ENCODE measurements at regions not wholly inside any gene's neighbourhood (a gene's known extent, or its start where the extent isn't known, plus 50 kb on each side); places are given as distances from the start of the nearest gene placed in this dataset.

GRCh38 chr6:78093906-78094305 lies 441.1 kb downstream of the MEI4 start:
- Histone ChIP-seq H4K20me1 (ENCODE audit: control insufficient read depth, insufficient read depth, low read depth, low read length) (no peaks in the 10 kb centered on the region), H3K4me3 (ENCODE audit: low read length) (no peak overlapping the region), H3K79me2 (ENCODE audit: control insufficient read depth, low read length) (no peaks in the 10 kb centered on the region), H3K27ac (ENCODE audit: low read depth, low read length) (no peak overlapping the region), H3K27me3 (ENCODE audit: control insufficient read depth, low read length) (no peaks in the 10 kb centered on the region), H3K4me1 (ENCODE audit: control insufficient read depth, low read length) (no peaks in the 10 kb centered on the region), H3K9me2 (replicated peaks; ENCODE audit: control insufficient read depth, low read length) (no peaks in the 10 kb centered on the region), H3K36me3 (ENCODE audit: control insufficient read depth, low read length) (no peaks in the 10 kb centered on the region), H3F3A (ENCODE audit: control insufficient read depth, insufficient read depth) (no peaks in the 10 kb centered on the region), H3K9me3 (ENCODE audit: control insufficient read depth, insufficient read depth, low read length) (no peaks in the 10 kb centered on the region), H3K4me2 (ENCODE audit: low read length) (no peak overlapping the region)
- TF ChIP-seq CTCF (IDR thresholded peaks at IDR 0.05; ENCODE audit: low read depth, low read length, poor library complexity, severe bottlenecking): no peak
- TF ChIP-seq EZH2phosphoT487 (IDR thresholded peaks at IDR 0.05; ENCODE audit: borderline replicate concordance, low read length): no peak

- Histone ChIP-seq H3K9me3 (ENCODE audit: control insufficient read depth, insufficient read depth, low read length) (no peaks in the 10 kb centered on the region), H3K27me3 (ENCODE audit: control insufficient read depth, low read length) (no peaks in the 10 kb centered on the region), H3K36me3 (ENCODE audit: control insufficient read depth, low read length) (no peaks in the 10 kb centered on the region), H4K20me1 (ENCODE audit: control insufficient read depth, insufficient read depth, low read depth, low read length) (no peaks in the 10 kb centered on the region), H3K9me2 (replicated peaks; ENCODE audit: control insufficient read depth, low read length) (no peaks in the 10 kb centered on the region), H3K4me1 (ENCODE audit: control insufficient read depth, low read length) (no peaks in the 10 kb centered on the region), H3K27ac (ENCODE audit: low read depth, low read length) (no peak overlapping the region), H3F3A (ENCODE audit: control insufficient read depth, insufficient read depth) (no peaks in the 10 kb centered on the region), H3K4me2 (ENCODE audit: low read length) (no peak overlapping the region), H3K4me3 (ENCODE audit: low read length) (no peak overlapping the region), H3K79me2 (ENCODE audit: control insufficient read depth, low read length) (no peaks in the 10 kb centered on the region)
- no peak for TF ChIP-seq CTCF (IDR thresholded peaks at IDR 0.05; ENCODE audit: low read depth, low read length, poor library complexity, severe bottlenecking)
- TF ChIP-seq EZH2phosphoT487 (IDR thresholded peaks at IDR 0.05; ENCODE audit: borderline replicate concordance, low read length): no peak
Observed at GRCh38 chr6:78101387-78101786, 448.5 kb downstream of the MEI4 start.

GRCh38 chr6:78110641-78111040 lies 457.8 kb downstream of the MEI4 start:
- no peaks in the 10 kb centered on the region for H3K27me3 ChIP-seq (ENCODE audit: control insufficient read depth, low read length)
- no peak overlapping the region for H3K4me3 ChIP-seq (ENCODE audit: low read length)
- no peaks in the 10 kb centered on the region for H3K9me3 ChIP-seq (ENCODE audit: control insufficient read depth, insufficient read depth, low read length)
- H3K4me1 ChIP-seq (ENCODE audit: control insufficient read depth, low read length): no peaks in the 10 kb centered on the region
- H3K27ac ChIP-seq (ENCODE audit: low read depth, low read length): no peak overlapping the region
- no peaks in the 10 kb centered on the region for H3K79me2 ChIP-seq (ENCODE audit: control insufficient read depth, low read length)
- H3K4me2 ChIP-seq (ENCODE audit: low read length): no peak overlapping the region
- H3F3A ChIP-seq (ENCODE audit: control insufficient read depth, insufficient read depth): no peaks in the 10 kb centered on the region
- no peaks in the 10 kb centered on the region for H3K36me3 ChIP-seq (ENCODE audit: control insufficient read depth, low read length)
- TF ChIP-seq CTCF (IDR thresholded peaks at IDR 0.05; ENCODE audit: low read depth, low read length, poor library complexity, severe bottlenecking): no peak
- no peak for TF ChIP-seq EZH2phosphoT487 (IDR thresholded peaks at IDR 0.05; ENCODE audit: borderline replicate concordance, low read length)
- no peaks in the 10 kb centered on the region for H3K9me2 ChIP-seq (replicated peaks; ENCODE audit: control insufficient read depth, low read length)
- no peaks in the 10 kb centered on the region for H4K20me1 ChIP-seq (ENCODE audit: control insufficient read depth, insufficient read depth, low read depth, low read length)

GRCh38 chr6:78117966-78118365 lies 465.1 kb downstream of the MEI4 start:
- Histone ChIP-seq H3K4me2 (ENCODE audit: low read length) (no peak overlapping the region), H3K9me3 (ENCODE audit: control insufficient read depth, insufficient read depth, low read length) (no peaks in the 10 kb centered on the region), H3K27ac (ENCODE audit: low read depth, low read length) (no peak overlapping the region), H3F3A (ENCODE audit: control insufficient read depth, insufficient read depth) (no peaks in the 10 kb centered on the region), H3K27me3 (ENCODE audit: control insufficient read depth, low read length) (no peaks in the 10 kb centered on the region), H3K9me2 (replicated peaks; ENCODE audit: control insufficient read depth, low read length) (no peaks in the 10 kb centered on the region), H4K20me1 (ENCODE audit: control insufficient read depth, insufficient read depth, low read depth, low read length) (no peaks in the 10 kb centered on the region), H3K4me3 (ENCODE audit: low read length) (no peak overlapping the region), H3K4me1 (ENCODE audit: control insufficient read depth, low read length) (no peaks in the 10 kb centered on the region), H3K36me3 (ENCODE audit: control insufficient read depth, low read length) (no peaks in the 10 kb centered on the region), H3K79me2 (ENCODE audit: control insufficient read depth, low read length) (no peaks in the 10 kb centered on the region)
- TF ChIP-seq EZH2phosphoT487 (IDR thresholded peaks at IDR 0.05; ENCODE audit: borderline replicate concordance, low read length) (no peak), CTCF (IDR thresholded peaks at IDR 0.05; ENCODE audit: low read depth, low read length, poor library complexity, severe bottlenecking) (no peak)

All from DOHH2 (cell line).